OCI-LY7 (cell line): ENCODE measurements at regions not wholly inside any gene's neighbourhood (a gene's known extent, or its start where the extent isn't known, plus 50 kb on each side); places are given as distances from the start of the nearest gene placed in this dataset.

ENCODE experiments used
- EZH2phosphoT487 ChIP-seq: fragments of 200-600 bp; sonication (generic); IDR thresholded peaks from 2 replicates; pipeline ENCODE4 v1.6.1; 2018; ENCODE audit warnings: low read depth, borderline replicate concordance, mild to moderate bottlenecking, mixed run types, antibody characterized with exemption, low read length, moderate library complexity, mixed read lengths
- TF ChIP-seq, protein P1 (sequence below): fragments of 200-600 bp; sonication (generic); conservative IDR thresholded peaks from 2 replicates; pipeline ENCODE4 v1.5.1; 2014; ENCODE audit warnings: mild to moderate bottlenecking, antibody characterized with exemption, low read length, moderate library complexity, mixed read lengths

DNA sequence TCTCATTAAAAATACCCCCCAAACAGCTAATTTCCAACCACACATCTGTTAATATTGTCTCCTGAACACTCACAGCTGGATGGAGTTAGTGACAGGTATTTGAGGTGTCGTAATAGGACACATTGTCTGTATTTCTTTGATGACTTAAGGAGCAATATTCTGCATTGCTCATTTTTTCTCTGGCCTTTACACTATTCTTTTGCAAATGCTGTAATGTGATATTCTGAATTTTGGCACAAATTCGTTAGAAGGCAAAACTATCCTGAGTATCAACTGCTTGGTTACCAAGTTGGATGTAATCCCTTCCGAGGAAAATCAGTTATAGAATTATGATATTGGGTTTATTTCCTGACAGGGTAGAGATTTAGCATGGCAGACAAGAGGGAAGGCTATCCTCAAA, 1030.2 kb downstream of the MCTP2 start:
- TF ChIP-seq, protein P1, sequence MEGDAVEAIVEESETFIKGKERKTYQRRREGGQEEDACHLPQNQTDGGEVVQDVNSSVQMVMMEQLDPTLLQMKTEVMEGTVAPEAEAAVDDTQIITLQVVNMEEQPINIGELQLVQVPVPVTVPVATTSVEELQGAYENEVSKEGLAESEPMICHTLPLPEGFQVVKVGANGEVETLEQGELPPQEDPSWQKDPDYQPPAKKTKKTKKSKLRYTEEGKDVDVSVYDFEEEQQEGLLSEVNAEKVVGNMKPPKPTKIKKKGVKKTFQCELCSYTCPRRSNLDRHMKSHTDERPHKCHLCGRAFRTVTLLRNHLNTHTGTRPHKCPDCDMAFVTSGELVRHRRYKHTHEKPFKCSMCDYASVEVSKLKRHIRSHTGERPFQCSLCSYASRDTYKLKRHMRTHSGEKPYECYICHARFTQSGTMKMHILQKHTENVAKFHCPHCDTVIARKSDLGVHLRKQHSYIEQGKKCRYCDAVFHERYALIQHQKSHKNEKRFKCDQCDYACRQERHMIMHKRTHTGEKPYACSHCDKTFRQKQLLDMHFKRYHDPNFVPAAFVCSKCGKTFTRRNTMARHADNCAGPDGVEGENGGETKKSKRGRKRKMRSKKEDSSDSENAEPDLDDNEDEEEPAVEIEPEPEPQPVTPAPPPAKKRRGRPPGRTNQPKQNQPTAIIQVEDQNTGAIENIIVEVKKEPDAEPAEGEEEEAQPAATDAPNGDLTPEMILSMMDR: no peak
- no peak for TF ChIP-seq EZH2phosphoT487
